Erythroblast (primary cell): ENCODE measurements at regions not wholly inside any gene's neighbourhood (a gene's known extent, or its start where the extent isn't known, plus 50 kb on each side); places are given as distances from the start of the nearest gene placed in this dataset.

Source experiments
- DNase-seq, 2 experiments: peaks; one replicate each; lab custom pipeline; 2025; lab: John Stamatoyannopoulos, UW
- GATA1 ChIP-seq: IDR thresholded peaks from 2 replicates; pipeline ENCODE4 v1.6.1; 2011; ENCODE audit warnings: low read depth, mild to moderate bottlenecking, control low read depth, low read length, moderate library complexity
- POLR2A ChIP-seq: IDR thresholded peaks from 2 replicates; pipeline ENCODE4 v1.6.1; 2011; ENCODE audit warnings: mild to moderate bottlenecking, low read length

DNA sequence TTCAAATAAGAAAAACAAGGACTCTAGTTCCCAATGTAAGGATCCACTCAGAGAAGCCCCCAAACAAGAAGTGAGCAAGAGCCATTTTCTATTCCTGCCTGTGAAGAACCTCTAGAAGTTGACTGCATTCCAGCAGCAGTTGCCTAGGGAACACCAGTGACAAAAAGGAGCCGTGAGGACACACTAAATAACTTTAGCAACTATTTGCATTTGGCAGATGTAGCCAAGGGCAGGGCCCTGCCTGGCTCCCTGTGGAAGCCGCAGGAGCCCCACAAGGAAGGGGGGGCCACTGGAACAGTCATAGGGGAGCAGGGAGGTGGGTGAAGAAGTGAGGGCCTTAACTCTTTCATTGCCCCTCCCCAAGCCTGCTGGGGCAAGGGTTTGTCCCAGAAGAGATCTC is 470.2 kb upstream of the PROK2 start:
- no peak for DNase-seq
- TF ChIP-seq GATA1 (no peak), POLR2A (no peak)

DNA sequence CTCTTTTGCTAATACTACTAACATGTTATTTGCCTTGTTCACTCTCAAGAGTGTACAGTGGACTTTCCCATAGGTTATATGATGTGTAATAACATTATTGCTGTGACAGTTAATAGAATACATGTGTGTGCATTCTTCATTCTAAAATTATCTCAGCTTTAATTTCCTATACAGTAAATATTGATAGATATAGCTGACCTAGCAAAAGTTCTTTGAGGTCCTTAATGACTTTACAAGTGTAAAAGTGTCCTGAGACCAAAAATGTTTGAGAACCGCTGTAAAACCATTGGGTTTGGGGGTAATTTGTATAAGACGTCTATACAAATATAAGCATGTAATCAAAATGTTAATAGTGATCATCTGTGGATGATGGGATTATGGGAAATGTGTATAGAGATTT is 469.5 kb upstream of the PROK2 start:
- TF ChIP-seq GATA1 (no peak), POLR2A (no peak)
- no peak for DNase-seq

DNA sequence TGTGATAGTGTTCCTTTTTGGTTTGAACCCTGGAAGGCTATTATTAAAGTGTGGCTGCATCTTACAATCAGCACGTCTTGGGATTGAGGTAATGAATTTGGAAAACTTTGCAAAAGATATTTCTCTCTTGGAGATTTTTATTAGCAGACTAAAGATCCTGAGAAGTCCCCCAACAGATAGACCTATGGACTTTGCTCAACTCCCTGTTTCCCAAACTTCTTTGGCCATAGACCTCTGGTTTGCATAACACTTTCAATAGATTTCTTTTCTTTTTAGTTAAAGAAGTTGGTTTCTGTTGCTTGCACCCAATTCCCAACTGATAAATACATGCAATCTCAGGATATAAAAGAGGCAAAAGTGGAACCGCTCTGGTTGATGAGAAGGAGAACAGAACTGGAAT is 465.8 kb upstream of the PROK2 start:
- DNase-seq, result no peak
- TF ChIP-seq POLR2A (no peak), GATA1 (no peak)

DNA sequence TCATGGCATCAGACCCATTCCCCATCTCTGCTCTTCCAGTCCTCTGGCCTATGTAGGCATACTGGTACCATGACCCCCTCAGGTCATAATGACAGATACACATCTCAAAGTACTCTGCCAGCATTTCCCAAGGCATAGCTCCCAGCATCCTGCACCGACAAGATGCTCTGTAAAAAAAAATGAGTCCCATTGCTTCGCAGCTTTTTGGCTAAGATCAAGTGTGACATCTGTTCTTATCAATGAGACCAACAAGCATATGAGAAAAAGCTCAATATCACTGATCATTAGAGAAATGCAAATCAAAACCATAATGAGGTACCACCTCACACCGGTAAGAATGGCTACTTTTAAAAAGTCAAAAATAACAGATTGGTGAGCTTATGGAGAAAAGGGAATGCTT is 463.9 kb upstream of the PROK2 start:
- DNase-seq, result no peak
- TF ChIP-seq GATA1, result no peak
- no peak for TF ChIP-seq POLR2A

DNA sequence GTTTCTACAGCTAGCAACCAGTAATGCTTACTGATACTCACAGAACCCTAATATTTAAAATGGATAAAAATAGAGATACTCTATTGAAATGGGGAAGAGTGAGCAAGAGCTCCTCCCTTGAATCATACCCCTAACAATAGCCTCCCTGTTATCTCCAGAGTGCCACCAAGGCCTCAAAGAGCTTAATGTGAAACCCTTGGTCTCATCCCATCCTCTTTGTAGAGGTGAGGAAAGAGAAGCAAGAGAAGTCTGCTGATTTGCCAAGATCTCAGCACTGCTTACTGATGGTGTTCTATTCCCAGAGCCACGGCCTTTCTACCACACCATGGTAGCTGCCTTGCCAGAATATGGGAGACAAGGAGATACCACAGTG is 463.4 kb upstream of the PROK2 start:
- no peak for DNase-seq
- TF ChIP-seq GATA1 (no peak), POLR2A (no peak)

DNA sequence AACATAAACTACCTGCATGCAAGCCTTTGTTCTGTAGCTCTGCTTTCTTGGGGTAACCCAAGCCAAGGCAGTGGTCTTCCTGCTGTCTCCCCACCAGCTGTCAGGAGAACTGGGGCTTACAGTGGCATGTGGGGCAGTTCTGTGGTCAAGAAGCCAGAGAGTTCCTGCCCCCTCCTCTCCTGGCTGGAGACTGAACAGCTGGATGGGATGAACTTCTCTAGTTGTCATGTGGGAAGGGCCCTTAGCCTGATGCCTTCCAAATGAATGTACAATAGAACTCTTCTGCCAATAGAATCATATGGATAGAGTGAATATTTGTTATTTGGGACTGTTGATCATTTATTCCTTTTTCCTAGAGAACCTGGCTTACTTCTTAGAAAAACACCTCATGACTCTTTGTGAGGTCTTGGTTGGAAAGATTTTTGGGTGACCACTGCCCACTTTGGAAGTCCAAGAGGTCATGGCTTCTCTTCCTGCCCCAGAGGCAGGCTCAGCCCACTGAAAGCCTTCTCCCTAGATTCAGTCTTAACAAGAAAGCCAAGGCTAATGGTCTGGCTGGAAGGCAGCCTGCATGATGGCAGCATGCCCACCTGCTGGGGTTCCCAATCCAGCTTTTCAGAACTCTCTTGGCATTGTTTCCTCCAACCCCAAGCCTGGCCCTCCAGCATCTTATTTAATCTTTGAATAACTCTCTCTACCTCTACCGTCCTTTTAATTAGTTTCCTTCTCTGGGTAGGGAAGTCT is 462.9 kb upstream of the PROK2 start:
- no peak for DNase-seq
- TF ChIP-seq GATA1 (no peak), POLR2A (no peak)

DNA sequence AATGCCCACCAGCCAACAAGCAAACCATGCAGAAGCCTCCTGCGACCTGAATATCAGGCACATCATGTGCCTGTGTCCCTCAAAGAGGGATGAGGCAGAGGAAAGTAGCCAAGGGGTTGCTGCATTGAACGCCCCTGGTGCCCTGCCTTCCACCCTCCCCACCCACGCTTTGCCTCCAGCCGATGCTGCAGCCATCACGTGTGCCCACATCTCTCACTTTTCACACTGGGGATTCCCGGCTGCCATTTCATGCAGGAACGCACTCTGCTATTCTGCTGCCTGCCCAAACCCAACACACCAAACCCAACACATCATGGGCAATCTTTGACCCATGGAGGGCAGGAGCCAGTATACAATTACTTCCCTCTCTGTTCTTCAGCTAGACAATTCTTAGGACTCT is 462.2 kb upstream of the PROK2 start:
- no peak for DNase-seq
- TF ChIP-seq GATA1, result no peak
- TF ChIP-seq POLR2A, result no peak

DNA sequence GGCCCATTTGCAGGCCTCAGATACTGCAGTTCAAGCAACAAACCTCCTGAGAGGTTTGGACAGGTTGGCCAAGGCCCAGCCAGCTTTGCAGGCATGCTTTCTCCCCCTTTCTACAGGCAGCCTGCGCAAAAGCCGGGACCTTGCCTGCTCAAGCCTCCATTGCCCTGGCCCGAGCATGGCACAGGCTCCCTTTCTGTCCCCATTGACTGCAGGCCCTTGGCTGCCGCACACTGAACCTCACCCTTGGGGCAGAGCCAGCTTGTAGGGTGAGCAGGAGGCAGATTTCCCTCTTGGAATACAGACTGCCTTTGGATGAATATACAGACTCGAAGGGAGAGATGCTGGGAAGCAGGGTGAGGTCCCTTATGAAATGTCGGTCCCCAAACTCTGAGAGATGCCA is 461.7 kb upstream of the PROK2 start:
- DNase-seq, result no peak
- TF ChIP-seq GATA1 (no peak), POLR2A (no peak)

DNA sequence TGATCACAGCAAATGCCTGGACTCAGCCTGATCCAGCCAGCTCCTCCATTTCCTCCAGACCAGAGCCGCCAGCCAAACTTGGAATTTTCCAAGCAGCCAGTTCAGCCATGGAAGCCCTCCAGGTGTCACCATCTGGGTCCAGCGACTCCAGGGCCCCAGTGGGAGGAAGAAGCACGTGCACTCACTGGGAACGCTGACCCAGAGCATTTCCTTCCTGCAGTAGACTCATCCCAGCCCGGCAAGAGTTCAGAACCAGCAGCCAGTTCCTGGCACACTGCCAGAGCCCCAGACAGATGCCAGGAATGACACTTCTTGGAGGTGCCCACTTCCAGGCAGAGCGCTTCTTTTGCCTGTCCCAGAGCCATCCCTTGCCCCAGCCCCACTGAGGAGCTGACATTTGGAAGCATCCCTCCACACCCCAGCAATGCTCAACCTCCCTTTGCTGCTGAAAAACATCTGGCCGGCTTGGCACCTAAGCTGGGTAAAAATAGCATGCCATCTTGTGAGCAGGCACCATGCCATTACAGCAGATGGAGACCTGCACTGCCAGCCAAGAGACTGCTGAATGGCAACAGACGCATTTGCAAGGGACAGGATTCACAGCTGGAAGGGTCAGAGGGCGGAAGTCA is 460.3 kb upstream of the PROK2 start:
- no peak for DNase-seq
- no peak for TF ChIP-seq POLR2A
- TF ChIP-seq GATA1, result no peak

DNA sequence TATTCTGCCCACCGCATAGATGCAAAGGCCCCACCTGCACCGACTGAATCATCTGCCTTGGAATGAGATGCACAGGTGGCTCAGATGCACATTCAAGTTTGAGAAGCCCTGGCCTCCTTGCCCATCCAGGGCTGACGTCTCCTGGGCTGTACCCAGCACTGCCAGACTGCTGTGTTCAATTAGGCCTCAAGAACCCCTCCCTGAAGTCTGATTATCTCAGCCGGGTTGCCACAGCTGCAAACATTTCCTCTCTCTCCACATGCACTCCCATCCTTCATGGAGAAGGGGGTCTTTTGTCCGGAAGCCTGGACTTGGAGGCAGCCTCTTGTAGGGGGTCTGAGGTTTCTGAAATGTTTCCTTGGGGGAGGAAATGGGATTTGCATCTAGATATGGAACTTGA is 459.4 kb upstream of the PROK2 start:
- TF ChIP-seq GATA1 (no peak), POLR2A (no peak)
- DNase-seq, result no peak

DNA sequence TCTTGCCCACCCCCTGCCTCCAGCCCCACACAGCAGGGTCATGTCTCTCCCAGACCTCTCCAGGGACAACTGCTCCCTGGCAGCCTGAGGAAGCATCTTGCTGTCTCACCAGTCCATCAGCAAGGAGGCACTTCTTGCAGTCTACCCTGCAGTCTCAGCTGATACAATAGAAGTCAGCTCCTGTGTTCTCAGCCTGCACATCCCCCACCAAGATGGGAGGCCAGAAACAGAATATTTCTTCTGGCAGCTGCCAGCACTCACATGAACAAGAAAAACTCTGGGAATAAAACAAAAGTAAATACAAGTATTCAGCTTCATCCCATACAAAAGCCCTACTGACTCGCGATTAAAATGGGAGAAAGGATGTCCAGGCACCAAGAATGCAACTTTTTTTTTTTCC is 457.4 kb upstream of the PROK2 start:
- DNase-seq, result no peak
- TF ChIP-seq POLR2A, result no peak
- no peak for TF ChIP-seq GATA1

DNA sequence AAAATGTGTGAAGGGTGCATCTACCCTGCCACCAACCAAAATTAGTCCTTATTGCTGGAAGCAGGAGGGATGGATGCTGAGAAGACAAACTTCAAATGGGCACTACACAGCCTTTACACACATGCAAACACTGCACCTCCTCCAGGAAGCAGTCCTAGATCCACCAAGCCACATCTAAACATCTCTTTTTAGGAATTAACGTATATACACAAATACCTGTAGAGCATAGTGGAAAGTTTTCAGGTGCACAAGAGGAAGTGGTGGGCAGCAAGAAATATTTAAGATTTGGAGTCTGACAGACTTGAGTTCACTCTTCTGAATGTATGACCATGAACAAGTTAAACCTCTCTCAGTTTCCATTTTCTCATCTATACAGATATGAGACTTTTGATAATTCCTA is 456.6 kb upstream of the PROK2 start:
- no peak for DNase-seq
- TF ChIP-seq POLR2A (no peak), GATA1 (no peak)

DNA sequence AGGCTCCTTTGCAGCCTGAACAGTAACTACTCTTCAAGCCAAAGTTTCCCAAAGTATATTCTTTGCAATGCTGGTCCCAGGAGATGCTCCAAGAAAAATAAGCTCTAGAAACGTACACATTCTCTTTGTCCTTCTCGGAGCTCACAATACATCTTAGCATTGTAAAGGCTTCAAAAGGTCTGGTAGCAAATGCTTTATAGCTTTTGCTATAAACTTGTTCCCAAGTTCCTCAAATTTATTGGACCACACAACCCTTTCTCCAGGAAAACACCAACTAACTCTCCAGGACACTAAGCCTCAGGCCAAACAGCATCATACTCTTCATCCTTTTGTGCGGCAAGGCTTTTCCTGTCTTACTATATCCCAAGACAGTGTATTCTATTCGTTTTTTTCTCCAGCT is 455.6 kb upstream of the PROK2 start:
- no peak for DNase-seq
- no peak for TF ChIP-seq GATA1
- TF ChIP-seq POLR2A, result no peak

DNA sequence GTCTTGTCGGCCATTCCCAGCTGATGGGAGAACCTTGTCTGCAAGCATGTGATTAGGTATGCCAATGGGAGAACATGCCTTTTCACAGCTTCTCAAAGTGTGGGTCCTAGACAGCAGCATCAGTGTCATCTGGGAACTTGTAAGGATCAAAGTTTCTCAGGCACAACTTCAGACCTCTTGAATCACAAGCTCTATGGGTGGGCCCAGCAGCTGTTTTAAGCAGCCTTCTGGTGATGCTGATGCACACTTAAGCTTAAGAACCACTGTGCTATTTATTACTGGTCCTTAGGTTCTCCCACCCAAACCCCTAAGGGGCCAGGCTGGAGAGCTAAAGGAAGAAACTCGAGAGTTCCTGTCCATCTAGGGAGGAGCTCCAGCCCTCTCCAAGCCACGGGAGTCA is 453.9 kb upstream of the PROK2 start:
- TF ChIP-seq GATA1 (no peak), POLR2A (no peak)
- no peak for DNase-seq

DNA sequence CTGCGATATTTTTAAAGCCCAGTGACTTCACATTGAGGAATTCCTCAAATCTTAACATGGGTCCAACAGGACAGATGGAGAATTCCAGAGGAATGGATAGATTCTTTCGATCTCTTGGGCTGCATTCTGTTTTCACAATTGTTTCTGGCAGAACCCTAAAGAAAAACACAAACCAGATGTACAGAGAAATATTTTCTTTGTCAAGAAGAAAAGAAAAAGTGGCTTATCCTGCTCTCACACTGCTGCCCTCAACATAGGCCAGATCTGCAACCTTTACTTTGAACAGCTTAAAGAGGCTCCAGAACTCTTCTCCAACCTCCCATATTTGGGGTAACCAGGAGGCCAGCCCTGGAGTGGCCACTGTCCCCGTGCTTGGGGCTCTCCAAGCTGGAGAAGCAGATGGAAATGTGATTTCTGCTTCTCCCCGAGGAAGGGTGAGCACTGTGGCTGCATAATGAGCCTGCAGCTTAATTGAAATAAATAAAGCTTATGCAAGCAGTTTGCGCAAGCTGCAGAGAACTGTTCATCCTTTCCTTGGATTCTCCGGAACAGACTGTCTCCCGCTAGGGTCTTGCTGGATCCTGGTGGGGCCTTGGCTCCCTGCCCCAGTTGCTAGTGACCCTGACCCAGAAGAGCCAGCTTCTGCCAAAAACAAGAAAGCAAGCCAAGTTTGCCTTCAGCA is 453.2 kb upstream of the PROK2 start:
- no peak for DNase-seq

DNA sequence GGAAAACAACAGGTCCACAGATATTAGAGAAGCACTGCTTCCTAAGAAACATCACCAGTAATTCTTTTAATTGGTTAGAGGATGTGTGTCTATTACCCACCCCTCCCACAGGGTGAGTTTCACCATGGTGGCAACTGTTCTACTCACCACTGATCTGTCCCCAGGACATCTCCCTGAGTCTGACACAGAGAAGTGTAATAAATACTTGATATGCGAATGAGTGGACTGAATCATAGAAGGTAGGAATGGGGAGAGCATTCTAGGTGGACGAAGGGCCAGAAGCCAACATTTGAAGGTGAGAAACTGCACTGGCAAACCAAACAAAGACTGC is 452.7 kb upstream of the PROK2 start:
- no peak for DNase-seq
- TF ChIP-seq POLR2A (no peak), GATA1 (no peak)

More for the DNA sequence above, 453.2 kb upstream of the PROK2 start:
- TF ChIP-seq GATA1 (no peak), POLR2A (no peak)
